ENCODE measurements at regions not wholly inside any gene's neighbourhood (a gene's known extent, or its start where the extent isn't known, plus 50 kb on each side); places are given as distances from the start of the nearest gene placed in this dataset.

DNA sequence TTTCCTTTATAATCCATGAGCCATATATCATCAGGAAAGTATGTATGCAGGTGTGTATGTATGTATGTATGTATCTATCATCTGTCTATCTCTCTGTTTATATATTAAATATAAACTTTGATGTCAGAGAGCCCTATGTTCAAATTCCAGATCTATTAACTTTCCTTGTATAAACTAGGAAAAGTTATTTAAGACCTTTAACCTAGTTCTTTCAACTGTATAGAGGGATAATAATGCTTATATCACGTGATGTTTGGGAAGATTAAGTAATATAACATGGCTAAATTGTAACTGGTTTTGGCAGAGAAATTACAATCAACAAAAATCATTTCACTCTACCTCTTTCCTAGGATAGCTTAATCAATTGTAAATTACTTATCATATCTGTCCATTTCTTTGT is 628.3 kb upstream of the IGFBP3 start:
- TF ChIP-seq, protein P1, sequence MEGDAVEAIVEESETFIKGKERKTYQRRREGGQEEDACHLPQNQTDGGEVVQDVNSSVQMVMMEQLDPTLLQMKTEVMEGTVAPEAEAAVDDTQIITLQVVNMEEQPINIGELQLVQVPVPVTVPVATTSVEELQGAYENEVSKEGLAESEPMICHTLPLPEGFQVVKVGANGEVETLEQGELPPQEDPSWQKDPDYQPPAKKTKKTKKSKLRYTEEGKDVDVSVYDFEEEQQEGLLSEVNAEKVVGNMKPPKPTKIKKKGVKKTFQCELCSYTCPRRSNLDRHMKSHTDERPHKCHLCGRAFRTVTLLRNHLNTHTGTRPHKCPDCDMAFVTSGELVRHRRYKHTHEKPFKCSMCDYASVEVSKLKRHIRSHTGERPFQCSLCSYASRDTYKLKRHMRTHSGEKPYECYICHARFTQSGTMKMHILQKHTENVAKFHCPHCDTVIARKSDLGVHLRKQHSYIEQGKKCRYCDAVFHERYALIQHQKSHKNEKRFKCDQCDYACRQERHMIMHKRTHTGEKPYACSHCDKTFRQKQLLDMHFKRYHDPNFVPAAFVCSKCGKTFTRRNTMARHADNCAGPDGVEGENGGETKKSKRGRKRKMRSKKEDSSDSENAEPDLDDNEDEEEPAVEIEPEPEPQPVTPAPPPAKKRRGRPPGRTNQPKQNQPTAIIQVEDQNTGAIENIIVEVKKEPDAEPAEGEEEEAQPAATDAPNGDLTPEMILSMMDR (IDR thresholded peaks at IDR 0.05): no peak
- TF ChIP-seq POLR2A (IDR thresholded peaks at IDR 0.05): no peak
- Histone ChIP-seq H3K27ac (no peak overlapping the region), H3K27me3 (no peaks in the 10 kb centered on the region), H3K4me3 (no peak overlapping the region), H3K9me3 (no peaks in the 10 kb centered on the region), H3K36me3 (no peaks in the 10 kb centered on the region), H3K4me1 (no peaks in the 10 kb centered on the region)
- no peak for DNase-seq
- intact Hi-C loops (cut with DNase I; ENCODE audit: low total_unique reads): no loop called here

DNA sequence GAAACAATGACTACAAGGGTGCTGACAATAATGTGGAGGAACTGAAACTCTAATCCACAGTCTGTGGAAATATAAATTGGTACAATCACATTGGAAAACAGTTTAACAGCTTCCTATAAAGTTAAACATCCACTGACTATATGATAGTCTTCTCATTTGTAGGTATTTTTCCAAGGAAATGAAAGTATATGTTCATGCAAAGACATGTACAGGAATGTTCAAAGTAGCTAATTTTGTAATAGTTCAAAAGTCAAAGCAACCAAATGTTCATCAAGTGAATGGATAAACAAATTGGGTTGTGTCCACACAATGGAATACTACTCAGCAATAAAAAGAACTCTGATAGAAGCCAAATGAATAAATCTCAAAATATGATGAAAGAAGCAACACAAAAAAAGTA is 626.0 kb upstream of the IGFBP3 start:
- intact Hi-C loops (cut with DNase I; ENCODE audit: low total_unique reads): no loop called here

DNA sequence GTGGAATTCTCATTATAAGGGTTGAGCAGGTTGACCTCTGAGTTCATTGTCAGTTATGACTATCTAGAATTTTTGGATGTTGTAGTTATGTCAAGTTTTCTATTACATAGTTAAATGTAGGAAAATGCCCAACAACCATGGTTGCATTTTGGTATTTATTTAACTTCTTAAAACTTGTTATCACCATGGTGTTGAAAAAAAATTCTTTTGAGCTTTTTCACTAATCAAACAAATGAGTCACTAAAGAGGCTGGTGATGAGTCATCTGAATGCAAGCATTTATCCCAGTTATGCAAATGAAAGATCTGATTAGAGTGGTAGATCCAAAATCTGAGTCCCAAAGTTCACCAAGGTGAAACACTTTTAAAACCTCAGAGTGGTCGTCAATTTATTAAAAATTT is 624.7 kb upstream of the IGFBP3 start:
- H3K9me3 ChIP-seq: no peaks in the 10 kb centered on the region
- no peaks in the 10 kb centered on the region for H3K27me3 ChIP-seq
- no peak overlapping the region for H3K4me3 ChIP-seq
- TF ChIP-seq POLR2A (IDR thresholded peaks at IDR 0.05): no peak
- TF ChIP-seq, protein P1 (IDR thresholded peaks at IDR 0.05): no peak
- H3K36me3 ChIP-seq: no peaks in the 10 kb centered on the region
- intact Hi-C loops (cut with DNase I; ENCODE audit: low total_unique reads): no loop called here
- DNase-seq: no peak
- no peak overlapping the region for H3K27ac ChIP-seq
- H3K4me1 ChIP-seq: no peaks in the 10 kb centered on the region

More for the DNA sequence above, 626.0 kb upstream of the IGFBP3 start:
- Histone ChIP-seq H3K27ac (no peak overlapping the region), H3K4me1 (no peaks in the 10 kb centered on the region), H3K4me3 (no peak overlapping the region), H3K9me3 (no peaks in the 10 kb centered on the region), H3K27me3 (no peaks in the 10 kb centered on the region), H3K36me3 (no peaks in the 10 kb centered on the region)
- DNase-seq: no peak
- TF ChIP-seq, protein P1 (IDR thresholded peaks at IDR 0.05): no peak
- no peak for TF ChIP-seq POLR2A (IDR thresholded peaks at IDR 0.05)

DNA sequence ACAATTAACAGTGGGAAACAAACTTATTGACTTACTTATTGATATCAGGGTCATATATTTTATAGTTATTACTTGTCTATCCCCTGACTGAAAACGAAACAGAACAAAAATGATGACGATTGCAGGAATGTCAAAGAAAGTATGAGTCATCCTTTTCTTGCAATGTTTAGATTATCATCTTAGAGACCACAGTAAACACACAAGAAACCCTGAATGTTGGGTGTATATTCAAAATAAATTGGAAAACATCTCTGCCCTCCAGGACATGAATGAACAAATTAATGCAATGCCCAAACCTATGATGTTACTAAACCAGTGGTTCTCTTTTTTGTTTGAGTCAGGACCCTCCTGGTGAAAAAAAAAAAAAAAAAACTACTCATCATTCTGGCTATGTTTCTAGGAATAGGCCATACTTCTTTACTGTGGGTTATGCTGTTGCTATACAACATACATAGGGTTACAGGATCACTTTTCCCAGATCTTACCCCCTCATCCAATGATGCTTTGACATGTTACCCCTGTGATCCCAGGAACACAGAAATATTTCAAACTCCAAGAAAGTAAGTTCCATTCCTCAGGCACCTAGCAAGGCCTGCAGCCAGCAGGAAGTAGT is 623.4 kb upstream of the IGFBP3 start:
- Histone ChIP-seq H3K9me3 (no peaks in the 10 kb centered on the region), H3K27me3 (no peaks in the 10 kb centered on the region), H3K4me3 (no peak overlapping the region), H3K36me3 (no peaks in the 10 kb centered on the region), H3K27ac (no peak overlapping the region), H3K4me1 (no peaks in the 10 kb centered on the region)
- DNase-seq: no peak
- intact Hi-C loops (cut with DNase I; ENCODE audit: low total_unique reads): no loop called here
- TF ChIP-seq, protein P1 (IDR thresholded peaks at IDR 0.05): no peak
- TF ChIP-seq POLR2A (IDR thresholded peaks at IDR 0.05): no peak

DNA sequence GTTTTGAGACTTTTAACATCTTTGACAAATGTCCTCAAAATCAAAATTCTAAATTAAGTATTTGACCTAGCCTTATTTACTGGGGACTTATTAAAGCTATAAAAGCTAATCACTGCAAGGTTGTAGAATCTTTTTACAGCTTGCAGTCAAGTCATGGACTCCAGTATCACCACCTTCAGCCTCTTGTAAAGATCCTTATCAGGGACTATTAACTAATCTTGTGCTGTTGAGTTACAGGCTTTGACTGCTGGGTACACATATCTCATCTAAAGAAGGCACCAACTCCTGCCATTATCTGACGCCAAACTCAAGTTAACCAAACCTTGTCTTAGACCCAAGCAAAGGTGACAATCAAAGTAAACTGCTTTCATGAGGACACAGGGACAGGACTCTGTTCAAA is 621.0 kb upstream of the IGFBP3 start:
- Histone ChIP-seq H3K27ac (no peak overlapping the region), H3K4me1 (no peaks in the 10 kb centered on the region), H3K4me3 (no peak overlapping the region), H3K27me3 (no peaks in the 10 kb centered on the region), H3K36me3 (no peaks in the 10 kb centered on the region), H3K9me3 (no peaks in the 10 kb centered on the region)
- TF ChIP-seq, protein P1 (IDR thresholded peaks at IDR 0.05): no peak
- no peak for DNase-seq
- intact Hi-C loops (cut with DNase I; ENCODE audit: low total_unique reads): no loop called here
